ENCODE measurements at regions not wholly inside any gene's neighbourhood (a gene's known extent, or its start where the extent isn't known, plus 50 kb on each side); places are given as distances from the start of the nearest gene placed in this dataset.
"Not testable (repeated sequence)": the region's sequence is repeated elsewhere in the genome, so short reads cannot be mapped to it uniquely, and the experiment has no call there.

DNA sequence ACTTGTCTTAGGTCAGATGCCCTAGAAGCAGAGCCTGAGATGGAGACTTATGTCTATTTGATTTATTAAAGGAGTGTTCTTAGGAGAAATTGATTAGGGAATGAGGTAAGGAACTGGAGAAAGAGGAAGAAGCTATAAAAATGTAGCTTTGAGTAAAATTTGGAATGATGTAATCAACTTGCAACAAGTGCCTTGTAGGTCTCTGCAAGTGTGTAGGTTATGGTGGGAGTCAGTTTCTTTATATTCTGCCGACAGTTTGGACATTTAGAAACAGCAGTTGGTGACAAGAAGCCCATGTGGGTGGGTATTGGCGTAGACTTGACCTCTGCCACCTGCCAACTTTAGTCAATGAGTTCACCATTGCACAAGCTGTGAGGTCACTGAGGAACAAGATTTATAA is 986.5 kb downstream of the CDH18 start:
- DNase-seq: no peak

DNA sequence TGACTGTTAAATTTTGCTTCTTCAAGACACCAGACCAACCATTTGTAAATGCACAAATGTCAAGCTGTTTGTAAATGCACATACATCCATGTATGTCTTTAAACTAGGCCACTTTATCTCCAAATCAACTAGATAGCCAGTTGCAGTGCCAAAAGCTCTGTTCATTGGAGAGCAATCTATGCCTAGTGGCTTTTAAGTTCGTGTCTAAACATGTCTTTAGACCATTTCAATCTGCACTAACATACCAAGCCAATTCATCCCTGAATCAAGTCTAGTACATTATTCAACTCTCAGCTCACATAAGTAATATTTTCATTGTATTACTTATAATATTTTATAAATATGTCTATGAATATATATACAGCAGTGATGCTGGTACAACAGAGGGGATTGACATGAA is 985.9 kb downstream of the CDH18 start:
- DNase-seq: no peak

DNA sequence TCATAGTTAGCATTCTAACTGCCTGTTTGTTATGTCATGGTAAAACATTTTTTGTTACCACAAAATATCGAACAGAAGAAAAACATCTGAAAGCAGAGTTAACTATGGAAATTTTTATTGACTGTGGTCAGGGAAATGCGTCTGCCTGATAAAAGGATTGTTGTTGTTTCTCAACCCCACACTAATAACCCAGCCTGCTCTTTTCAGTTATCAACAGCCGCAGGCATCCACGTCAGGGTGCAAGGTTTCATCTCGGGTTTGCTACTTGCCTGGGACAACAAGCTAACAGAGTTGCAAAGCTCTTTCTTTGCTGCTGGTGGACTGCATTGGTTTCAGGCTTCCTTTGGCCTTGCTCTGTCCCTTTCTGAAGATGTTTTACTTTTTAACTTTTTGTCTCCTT is 969.2 kb downstream of the CDH18 start:
- DNase-seq: no peak

DNA sequence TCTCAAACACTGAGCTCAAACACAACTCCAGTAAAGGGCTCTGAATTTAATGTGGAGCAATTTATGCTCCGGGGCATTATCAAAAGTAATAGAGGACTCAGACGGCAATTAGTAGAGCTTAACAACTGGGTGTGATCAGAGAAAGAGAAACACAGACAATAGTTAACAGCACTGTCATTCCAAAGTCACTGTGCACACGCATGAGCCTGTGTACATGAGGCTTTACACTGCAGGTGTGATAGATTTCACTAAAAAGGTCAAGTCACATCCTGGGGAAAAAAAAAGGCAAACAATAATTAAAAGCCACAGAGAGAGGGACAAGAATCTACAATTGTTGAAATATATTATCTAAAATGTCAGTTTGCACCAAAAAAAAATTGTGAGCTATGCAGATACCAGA is 956.5 kb downstream of the CDH18 start:
- no peak for DNase-seq

DNA sequence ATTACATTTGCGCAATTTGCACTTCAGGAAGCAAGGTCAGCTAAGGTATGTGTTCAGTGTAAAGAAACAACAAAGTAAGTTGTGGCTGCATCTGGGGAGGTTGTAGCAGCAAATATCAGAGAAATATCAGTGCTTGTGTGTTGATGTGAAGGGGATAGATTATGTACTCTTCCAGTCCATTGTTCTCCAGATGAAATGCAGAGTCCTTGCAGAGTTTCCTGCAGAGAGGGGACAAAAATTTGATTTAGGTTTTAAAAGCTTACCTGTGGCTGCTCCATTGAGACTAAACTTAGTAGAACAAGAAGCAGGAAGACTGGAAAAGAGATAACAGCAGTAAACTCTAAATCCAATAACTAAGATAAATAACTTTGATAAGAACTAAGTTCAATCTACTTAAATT is 952.2 kb downstream of the CDH18 start:
- no peak for DNase-seq

DNA sequence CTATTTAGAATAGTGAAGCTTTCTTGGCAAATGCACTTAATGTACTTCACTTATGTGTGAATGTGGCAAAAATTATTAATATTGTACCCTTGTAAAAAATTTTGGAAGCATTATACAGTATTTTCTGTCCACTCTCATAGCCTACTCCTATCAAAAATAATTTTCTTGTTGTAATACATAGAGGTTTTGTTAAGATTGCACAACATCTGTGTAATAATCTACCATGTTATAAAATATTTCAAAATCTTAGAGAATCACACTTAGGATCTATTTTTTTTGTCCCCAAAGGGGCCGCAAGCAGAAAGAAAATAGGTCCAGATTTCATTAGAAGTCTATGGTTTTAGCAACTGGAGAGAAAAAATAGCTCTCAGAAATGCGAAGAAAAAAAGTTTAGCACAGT is 945.9 kb downstream of the CDH18 start:
- DNase-seq: no peak

DNA sequence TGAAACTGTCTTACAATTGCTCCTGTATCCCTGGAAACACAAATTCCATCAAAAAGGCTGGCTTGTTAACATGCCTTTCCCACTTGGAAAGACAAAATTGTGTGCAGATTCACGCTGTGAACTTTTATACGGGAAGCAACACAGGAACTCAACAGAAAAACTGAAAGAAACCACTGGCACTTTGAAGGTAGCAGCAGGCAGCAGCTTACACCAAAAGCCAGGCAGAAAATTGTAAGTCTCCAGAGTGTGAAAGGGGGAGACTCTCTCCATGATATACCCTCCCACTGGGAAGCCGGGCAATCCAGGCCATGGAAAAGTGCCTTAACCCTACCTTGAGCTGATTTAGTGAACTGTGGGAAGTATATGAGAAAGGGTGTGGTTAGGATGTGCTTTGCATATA is 943.7 kb downstream of the CDH18 start:
- DNase-seq: no peak

DNA sequence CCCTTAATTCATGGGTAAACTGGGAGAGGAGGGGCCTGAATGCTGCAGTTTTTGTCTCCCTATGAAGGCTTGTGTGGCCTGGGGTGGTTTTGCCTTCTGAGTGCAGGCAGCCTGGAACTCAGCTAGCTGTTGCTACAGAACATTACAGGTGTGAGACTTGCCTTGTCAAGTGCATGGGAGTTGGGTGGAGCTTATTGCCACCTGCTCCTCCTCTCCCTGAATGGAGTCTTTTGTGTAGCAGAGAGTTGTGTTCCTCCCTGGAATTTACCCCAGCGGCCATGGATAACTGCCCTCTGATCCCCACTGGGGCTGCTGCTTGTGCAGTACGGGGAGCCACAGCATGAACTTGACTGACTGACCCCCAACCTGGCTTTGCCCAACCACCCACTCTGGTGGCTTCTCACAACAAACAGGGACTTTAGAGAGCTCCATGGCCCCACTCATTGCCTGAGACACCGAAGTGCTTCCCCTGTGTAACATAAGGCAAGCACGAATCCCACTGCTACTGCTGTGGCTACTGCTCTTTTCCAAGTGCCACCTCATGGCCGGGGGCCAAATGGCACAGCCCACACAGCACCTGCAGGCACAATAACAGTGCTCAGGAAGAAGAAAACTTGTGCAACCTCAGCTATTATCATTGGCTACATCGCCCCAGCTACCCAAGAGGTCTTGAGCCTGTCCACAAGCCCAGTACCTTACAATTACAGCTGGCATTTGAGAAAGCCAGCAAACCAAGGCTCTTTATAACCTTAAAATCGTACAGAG is 942.9 kb downstream of the CDH18 start:
- DNase-seq: no peak

DNA sequence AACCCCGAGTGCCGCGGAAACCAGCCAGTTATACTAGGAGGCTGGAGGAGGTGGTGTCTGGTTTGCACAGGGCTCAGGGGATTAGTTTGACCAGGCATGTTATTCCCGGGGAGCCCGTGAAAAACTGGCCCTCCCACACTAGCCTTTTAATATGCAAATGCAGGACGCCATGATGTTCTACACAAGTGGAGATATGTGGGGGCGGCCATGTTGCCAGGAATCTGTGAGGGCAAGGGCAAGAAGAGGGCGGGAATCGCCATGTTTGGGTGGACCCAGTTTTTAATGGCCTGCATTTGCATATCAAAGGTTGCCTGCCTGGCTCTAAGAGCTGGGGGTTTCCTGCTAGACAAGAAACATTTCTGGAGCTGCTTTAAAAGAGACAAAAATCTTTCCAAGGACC is 940.7 kb downstream of the CDH18 start:
- DNase-seq: no peak

DNA sequence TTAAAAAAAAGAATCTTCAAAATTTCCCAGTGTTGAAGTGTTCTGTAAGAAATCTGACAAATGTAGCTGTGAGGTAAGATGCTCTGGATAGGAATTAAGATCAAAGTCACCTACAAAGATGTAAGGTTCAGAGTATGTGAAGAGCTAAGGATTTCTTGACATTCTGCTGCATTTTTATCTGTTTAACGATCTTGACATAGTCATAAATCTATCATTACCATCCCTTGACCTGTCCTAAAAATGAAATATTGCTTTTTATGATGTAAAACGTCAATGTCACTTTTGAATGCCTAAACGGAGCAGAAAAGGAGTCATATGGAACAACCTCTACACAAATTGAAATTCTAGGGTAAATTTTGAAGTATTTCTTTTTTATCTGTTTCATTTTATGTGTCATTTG is 939.3 kb downstream of the CDH18 start:
- no peak for DNase-seq

DNA sequence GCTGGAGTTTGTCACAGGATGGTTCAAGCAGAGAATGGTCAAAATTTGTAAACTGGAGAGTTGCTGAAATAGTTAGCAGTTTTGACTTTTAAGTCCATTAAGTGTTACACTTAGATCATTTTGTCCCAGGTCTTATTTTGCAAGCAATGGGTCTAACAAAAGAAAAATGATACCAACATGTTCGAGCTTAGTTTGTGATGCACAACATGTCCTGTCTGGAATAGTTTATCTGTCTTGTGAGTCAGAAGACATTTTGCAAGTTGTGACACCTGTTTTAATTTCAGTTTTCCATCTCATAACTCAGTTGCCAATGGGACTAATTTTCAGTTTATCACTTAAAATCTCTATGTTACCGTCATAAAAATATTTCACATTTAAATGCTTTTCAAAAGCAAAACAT is 929.8 kb downstream of the CDH18 start:
- no peak for DNase-seq

DNA sequence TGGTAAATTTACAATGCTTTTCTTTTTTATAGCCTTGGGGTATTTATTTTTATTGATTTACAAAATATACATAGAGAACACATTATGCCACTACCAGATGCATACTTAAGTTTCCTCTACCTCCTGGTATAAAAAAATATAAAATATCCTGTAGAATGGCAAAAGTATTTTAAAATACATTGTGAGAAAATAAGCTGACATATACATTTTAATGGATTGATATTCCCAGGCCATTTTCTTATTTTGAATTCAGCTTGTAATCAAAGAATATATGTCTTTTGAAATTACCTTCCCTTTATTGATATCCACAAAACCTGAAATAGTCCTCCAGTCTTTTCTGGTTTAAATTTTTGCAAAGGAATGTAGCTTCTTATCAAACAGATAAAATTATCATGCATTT is 923.9 kb downstream of the CDH18 start:
- no peak for DNase-seq

DNA sequence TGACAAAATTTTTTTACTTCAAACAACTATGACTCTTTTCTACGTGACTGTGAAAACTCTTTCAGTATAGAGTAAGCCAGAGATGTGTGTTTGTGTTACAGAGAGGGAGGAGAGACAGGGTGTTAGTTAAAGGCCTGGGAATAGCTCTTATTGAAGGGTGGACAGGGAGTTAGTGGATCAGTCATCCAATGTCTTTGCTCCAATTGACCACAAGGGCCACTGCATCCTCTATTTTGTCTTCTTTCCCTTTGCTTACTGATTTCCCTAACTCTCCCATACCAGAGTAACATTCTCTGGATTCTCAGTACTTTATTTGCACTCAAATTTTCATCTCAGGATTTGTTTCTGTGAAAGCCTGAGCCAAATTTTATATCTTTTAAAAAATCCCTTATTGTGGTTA is 920.3 kb downstream of the CDH18 start:
- no peak for DNase-seq

DNA sequence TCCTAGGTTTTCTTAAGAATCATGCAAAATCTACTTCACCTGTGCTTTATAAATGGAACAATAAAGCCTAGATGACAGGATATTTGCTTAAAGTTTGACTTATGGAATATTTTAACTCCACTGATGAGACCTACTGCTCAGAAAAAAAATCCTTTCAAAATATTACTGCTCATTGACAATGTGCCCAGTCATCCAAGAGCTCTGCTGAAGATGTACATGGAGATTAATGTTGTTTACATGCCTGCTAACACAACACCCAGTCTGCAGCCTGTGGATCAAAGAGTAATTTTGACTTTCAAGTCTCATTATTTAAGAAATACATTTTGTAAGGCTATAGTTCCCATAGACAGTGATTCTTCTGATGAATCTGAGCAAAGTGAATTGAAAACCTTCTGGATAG is 889.6 kb downstream of the CDH18 start:
- DNase-seq: no peak

DNA sequence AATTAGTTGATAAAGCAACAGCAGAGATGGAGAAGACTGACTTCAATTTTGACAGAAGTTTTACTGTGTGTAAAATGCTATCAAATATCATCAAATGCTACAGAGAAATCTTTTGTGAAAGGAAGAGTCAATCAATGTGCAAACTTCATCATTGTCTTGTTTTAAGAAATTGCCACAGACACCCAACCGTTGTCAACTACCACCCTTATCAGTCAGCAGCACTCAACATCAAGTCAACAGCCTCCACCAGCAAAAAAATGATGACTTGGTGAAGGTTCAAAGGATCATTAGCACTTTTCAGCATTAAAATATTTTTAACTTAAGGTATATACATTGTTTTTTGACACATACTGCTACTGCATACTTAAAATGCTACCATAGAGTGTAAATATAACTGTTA is 888.8 kb downstream of the CDH18 start:
- DNase-seq: no peak

DNA sequence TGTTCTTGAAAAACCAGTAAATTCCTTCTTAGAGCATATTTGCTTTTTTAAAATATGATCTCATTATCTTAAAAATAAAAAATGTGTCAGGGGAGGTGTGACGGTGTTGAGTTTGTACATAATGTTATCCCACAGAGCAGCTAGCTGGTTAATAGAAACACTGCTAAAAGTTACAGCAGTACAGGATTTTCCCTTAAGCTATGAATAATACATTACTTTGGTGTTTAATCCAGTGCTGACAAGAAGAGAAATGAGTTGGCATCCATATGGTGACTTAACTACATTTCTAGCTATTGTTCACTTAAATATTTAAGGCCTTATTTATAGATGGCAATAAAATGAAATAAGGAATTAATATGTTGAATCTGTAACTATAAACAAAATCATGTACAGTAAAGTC is 883.1 kb downstream of the CDH18 start:
- DNase-seq: no peak

DNA sequence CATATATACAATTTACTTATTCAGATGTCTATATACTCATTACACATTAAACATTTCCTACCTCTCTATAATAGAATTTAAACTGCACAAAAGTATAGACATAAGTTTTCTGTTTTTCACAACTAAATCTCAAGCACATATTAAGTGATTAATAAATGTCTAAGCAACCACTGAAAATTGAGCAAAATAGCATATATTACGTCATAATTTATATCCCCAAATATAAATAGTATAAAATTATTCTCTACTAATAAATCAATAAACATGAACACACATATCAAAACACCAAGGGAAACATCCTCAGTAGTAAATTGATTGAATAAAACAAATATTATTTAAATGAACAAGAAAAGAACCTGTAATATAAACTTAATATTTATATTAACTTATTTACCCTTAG is 865.1 kb downstream of the CDH18 start:
- DNase-seq: no peak

DNA sequence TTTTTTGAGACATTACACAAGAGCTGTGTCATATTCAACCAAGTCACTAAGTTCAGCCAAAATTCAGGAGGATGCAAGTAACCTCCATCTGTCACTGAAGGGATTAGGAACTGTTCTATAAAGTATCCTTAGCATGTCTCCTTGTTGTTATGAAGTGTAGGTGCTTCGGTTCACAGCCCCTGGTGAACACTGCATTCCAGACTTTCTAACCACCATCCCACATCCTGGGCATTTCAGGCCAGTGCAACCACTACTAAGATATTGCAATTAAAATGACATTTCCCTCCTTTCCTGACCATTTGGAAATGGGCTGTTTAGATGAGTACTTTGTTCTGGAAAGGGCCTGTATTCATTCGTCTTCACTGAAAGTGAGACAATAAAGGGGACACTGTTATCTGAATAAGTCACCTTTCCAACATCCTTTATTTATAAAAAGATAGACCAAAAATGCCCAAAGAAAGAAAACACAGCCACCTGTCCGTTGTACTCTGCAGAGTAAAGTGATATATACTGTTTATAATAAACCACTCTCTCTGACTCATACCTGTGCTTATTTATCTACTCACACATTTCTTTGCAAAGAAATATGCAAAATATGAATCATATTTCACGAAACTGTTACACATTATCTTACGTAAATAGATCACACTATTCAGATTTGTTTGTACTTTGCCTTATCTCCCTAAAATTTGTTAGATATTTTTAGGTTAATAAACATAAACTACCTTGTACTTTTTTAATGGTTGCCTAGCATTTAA is 861.9 kb downstream of the CDH18 start:
- DNase-seq: no peak

DNA sequence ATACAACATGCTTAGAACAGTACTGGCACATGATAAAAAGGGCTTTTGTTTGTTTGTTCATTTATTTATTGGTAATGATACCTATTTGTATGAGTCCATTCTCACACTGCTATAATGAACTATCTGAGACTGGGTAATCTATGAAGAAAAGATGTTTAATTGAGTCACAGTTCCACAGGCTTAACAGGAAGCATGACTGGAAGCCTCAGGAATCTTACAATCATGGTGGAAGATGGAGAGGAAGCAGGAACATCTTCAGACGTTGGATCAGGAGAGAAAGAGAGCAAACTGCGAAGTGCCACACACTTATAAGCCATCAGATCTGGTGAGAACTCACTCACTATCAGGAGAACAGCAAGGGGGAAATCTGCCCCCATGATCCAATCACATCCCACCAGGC is 847.7 kb downstream of the CDH18 start:
- DNase-seq: no peak

DNA sequence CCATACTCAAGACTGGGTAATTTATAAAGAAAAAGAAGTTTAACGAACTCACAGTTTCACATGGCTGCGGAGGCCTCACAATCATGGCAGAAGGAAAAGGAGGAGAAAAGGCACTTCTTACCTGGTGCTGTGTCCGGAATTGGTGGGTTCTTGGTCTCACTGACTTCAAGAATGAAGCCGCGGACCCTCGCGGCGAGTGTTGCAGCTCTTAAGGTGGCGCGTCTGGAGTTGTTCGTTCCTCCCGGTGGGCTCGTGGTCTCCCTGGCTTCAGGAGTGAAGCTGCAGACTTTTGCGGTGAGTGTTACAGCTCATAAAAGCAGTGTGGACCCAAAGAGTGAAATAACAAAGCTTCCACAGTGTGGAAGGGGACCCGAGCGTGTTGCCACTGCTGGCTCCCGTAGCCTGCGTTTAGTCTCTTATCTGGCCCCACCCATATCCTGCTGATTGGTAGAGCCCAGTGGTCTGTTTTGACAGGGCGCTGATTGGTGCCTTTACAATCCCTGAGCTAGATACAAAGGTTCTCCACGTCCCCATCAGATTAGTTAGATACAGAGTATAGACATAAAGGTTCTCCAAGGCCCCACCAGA is 846.0 kb downstream of the CDH18 start:
- not testable (repeated sequence) for DNase-seq

DNA sequence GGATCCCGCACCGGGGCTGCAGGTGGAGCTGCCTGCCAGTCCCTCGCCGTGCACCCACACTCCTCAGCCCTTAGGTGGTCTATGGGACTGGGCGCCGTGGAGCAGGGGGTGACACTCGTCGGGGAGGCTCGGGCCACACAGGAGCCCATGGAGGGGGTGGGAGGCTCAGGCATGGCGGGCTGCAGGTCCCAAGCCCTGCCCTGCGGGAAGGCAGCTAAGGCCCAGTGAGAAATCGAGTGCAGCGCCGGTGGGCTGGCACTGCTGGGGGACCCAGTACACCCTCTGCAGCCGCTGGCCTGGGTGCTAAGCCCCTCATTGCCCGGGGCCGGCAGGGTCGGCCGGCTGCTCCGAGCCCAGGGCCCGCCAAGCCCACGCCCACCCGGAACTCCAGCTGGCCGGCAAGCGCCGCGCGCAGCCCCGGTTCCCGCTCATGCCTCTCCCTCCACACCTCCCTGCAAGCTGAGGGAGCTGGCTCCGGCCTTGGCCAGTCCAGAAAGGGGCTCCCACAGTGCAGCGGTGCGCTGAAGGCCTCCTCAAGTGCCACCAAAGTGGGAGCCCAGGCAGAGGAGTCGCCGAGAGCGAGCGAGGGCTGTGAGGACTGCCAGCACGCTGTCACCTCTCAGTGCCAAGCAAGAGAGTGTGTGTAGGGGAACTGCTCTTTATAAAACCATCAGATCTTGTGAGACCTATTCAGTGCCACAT is 845.1 kb downstream of the CDH18 start:
- not testable (repeated sequence) for DNase-seq

DNA sequence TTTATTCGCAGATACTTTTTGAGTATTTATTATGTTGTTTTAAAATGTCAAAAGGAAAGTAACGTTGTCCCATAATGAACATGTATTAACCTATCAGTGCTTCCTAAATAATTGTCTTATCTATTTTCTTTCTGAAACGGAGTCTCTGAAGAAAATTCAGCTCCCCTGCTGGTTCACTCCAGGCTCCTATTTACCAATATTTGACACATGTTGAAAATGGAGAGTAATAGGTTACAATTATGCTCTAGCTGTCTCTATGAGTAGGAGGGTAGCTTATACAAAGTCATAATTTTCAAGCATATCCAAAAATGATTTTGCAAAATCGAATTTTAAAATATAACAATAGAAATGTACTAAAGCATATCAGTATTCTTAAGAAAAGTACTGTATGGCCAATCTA is 844.1 kb downstream of the CDH18 start:
- no peak for DNase-seq

DNA sequence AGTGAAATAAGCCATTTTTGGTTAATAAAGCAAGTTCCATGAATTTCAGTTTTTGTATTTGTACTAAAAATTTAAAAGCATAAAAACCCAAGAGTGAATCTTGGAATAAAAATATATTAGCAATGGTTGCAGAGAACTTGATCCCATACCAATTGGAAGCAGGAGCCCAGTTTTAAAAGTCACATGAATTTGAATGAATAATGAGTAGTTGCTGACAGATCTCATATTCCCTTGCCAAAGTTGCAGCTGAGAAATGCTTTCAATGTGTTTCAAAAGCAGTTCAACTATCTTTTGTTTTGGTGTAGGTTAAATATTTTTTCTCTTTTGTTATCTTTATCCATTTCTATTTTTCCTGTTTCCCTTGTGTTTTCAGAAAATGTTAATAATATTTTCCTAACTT is 818.6 kb downstream of the CDH18 start:
- no peak for DNase-seq
